Body of pancreas (tissue), 4 donors: ENCODE measurements at regions not wholly inside any gene's neighbourhood (a gene's known extent, or its start where the extent isn't known, plus 50 kb on each side); places are given as distances from the start of the nearest gene placed in this dataset.

Experiments used
- CTCF ChIP-seq, 7 experiments: fragments of 450-650 bp in 4 of 7; fragments of 200-600 bp in 3 of 7; sonication (generic) in 3 of 7; IDR thresholded peaks; one replicate each; pipeline ENCODE4 v1.5.1; 2016 to 2019; ENCODE audit warnings: antibody characterized with exemption in 7 of 7
- POLR2A ChIP-seq, 3 donors: fragments of 450-650 bp; IDR thresholded peaks; one replicate each; pipeline ENCODE4 v1.6.1; 2016; ENCODE audit warnings: antibody characterized with exemption in 3 of 3, mild to moderate bottlenecking in 2 of 3

DNA sequence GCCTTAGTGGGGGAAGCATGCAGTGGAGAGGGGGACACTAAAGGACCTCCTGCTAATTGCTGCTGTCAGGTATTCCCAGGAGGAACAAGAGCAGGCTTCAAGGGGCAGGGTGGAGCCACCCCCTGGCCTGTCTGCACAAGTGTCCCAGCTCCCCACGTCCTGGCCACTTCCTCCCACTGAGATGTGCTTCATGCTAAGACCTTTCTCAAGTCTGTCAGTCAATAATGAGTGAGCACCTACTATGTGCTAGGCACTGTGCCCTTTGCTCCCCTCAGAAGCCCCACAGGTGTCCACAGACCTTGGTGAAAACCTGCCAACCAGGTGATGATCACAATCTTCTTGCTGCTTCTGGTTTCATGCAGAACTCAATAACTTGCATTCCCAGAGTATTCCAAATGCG, 147.9 kb downstream of the UNC5CL start:
- TF ChIP-seq CTCF (IDR thresholded peaks at IDR 0.05) (no peak), POLR2A (IDR thresholded peaks at IDR 0.05) (no peak)
